Tibial artery (tissue), 4 donors: ENCODE measurements at regions not wholly inside any gene's neighbourhood (a gene's known extent, or its start where the extent isn't known, plus 50 kb on each side); places are given as distances from the start of the nearest gene placed in this dataset.
"Not testable (repeated sequence)": the region's sequence is repeated elsewhere in the genome, so short reads cannot be mapped to it uniquely, and the experiment has no call there.

ENCODE experiments used
- DNase-seq, 2 donors: peaks; one replicate each; pipeline ENCODE4 v3.0.0-alpha.2; 2019
- H3K27ac ChIP-seq, 2 donors: fragments of 200-600 bp; sonication (generic) in 1 of 2; 1 replicate in 1 of 2; 2 replicates in 1 of 2; pipeline ENCODE4 v1.5.1; 2018 to 2019; ENCODE audit warnings: mild to moderate bottlenecking in 1 of 2
- H3K27me3 ChIP-seq, 2 donors: fragments of 200-600 bp; sonication (generic) in 1 of 2; one replicate each; pipeline versions ENCODE4 v1.5.1 to v1.6.0; 2016 to 2019
- H3K36me3 ChIP-seq, 3 donors: fragments of 200-600 bp; sonication (generic) in 2 of 3; one replicate each; pipeline ENCODE4 v1.5.1; 2016 to 2019; ENCODE audit warnings: mild to moderate bottlenecking in 2 of 3
- H3K4me1 ChIP-seq, 4 donors: fragments of 200-600 bp; sonication (generic) in 2 of 4; 1 replicate in 3 of 4; 2 replicates in 1 of 4; pipeline ENCODE4 v1.5.1; 2016 to 2019
- H3K4me3 ChIP-seq, 2 donors: fragments of 200-600 bp; sonication (generic) in 1 of 2; 1 replicate in 1 of 2; 2 replicates in 1 of 2; pipeline ENCODE4 v1.5.1; 2018 to 2019; ENCODE audit warnings: mild to moderate bottlenecking in 2 of 2
- H3K9me3 ChIP-seq, 3 donors: fragments of 200-600 bp; sonication (generic) in 1 of 3; one replicate each; pipeline ENCODE4 v1.5.1; 2016 to 2019
- intact Hi-C: fragments of 100-400 bp; cut with DNase I; formaldehyde crosslinking; loops from one replicate; pipeline ENCODE4 v1.15.0; 2023; ENCODE audit warnings: low total_unique reads

- intact Hi-C loops, H3K9me3 ChIP-seq, H3K36me3 ChIP-seq, DNase-seq, H3K27me3 ChIP-seq, H3K4me1 ChIP-seq, H3K27ac ChIP-seq, H3K4me3 ChIP-seq: not testable (repeated sequence)
These were observed 124.3 kb downstream of the TP53TG3F start for GRCh38 chr16:33583702-33584101.

DNA sequence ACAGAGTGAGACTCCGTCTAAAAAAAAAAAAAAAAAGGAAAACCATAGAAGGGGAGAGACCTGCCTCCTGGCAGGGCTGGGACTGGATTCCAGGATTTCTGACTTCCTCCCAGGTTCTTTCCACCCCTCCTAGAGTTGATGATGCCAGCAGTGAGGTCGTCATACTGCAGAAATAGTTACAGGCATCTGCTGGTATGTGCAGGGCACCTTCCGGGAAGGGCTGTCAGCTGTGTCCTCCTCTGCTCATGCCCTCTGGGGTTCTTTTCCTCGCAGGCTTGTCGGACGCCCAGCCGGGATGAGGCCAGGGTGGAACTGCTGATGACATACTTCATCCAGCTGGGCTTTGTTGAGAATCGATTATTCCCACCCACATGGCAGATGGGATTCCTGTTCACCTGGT, 129.2 kb downstream of the TP53TG3F start:
- H3K4me1 ChIP-seq, H3K27me3 ChIP-seq, H3K9me3 ChIP-seq, DNase-seq, H3K36me3 ChIP-seq, H3K4me3 ChIP-seq, intact Hi-C loops, H3K27ac ChIP-seq: not testable (repeated sequence)

DNA sequence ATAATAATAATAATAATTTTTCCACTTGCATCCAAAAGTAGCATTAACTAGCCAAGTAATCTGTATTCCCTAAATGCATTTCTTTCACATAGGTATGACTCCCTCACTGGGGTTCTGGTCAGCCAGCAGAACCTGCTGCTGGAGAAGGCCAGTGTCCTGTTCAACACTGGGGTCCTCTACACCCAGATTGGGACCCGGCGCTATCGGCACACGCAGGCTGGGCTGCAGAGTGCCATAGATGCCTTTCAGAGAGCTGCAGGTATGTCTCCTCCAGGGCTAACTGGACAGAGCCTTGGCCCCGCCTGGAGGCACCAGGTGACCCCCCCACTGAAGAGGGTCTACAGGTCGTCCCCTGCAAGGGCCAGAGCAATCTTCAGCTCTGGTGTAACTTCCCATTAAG, 133.9 kb downstream of the TP53TG3F start:
- H3K36me3 ChIP-seq, H3K9me3 ChIP-seq, H3K27me3 ChIP-seq, DNase-seq, H3K27ac ChIP-seq, H3K4me1 ChIP-seq, intact Hi-C loops, H3K4me3 ChIP-seq: not testable (repeated sequence)

DNA sequence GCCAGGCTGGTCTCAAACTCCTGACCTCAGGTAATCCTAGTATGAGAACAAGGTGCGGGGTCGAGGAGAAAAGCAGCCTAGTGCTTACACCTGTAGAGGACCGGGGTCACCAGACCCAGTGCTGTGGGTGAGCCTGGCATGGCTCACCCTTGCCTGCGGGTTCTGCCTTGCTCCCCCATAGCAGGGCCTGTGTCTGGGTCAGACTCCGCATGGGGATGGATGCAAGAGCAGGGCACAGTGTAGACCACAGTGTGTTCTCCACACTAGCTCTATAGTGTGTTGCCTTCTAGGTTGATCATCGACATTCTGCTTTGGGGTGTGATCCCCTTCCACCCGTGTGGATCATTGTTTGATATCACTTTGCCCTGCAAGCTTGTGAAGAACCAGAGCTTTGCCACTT, 135.7 kb downstream of the TP53TG3F start:
- H3K27me3 ChIP-seq, DNase-seq, H3K4me1 ChIP-seq, H3K27ac ChIP-seq, H3K9me3 ChIP-seq, H3K4me3 ChIP-seq, H3K36me3 ChIP-seq, intact Hi-C loops: not testable (repeated sequence)

- DNase-seq, H3K9me3 ChIP-seq, intact Hi-C loops, H3K36me3 ChIP-seq, H3K4me3 ChIP-seq, H3K27ac ChIP-seq, H3K27me3 ChIP-seq, H3K4me1 ChIP-seq: not testable (repeated sequence)
These were observed 141.6 kb downstream of the TP53TG3F start for GRCh38 chr16:33601029-33601428.

DNA sequence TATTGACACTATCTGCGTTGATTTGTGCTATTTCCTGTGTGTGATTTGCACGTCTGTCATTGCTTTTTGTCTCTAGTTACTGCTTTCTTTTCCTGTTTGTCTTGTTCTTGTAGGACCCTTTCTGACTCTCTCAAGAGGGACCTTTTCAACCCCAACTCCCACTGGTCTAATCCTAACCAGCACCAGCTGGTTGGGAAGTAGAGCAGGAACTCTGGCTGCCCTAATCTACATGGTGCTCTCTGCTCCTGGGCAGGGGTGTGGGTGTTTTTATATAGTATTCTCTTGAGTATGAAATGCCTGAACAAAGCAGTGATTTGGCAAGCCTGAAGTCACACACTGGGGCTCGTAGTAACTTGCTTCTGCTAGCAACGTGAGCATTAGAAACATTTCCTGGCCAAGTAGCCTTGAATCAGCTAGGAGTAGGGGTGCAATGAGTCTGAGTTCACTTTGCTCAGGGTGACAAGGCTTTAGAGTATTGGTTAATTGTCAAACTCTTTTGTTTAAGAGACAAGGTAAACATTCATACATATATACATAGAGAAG, 164.2 kb downstream of the TP53TG3F start:
- H3K36me3 ChIP-seq, DNase-seq, H3K27ac ChIP-seq, H3K27me3 ChIP-seq, intact Hi-C loops, H3K9me3 ChIP-seq, H3K4me1 ChIP-seq, H3K4me3 ChIP-seq: not testable (repeated sequence)

DNA sequence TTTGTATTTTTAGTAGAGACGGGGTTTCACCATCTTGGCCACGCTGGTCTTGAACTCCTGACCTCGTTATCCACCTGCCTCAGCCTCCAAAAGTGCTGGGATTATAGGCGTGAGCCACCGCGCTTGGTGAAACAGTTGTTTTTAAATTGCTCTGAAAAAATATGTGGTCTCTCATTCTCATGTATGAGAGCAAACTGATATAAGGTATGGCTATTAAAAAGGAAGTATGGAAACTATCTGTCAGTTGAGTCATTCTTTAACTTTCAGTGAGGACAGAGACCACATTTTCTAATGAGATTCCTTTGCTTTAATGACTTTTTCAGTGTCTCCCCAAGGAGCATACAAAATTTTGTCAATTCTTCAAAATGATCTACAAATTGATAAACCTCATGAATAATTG, 169.5 kb downstream of the TP53TG3F start:
- H3K4me1 ChIP-seq, H3K27me3 ChIP-seq, intact Hi-C loops, H3K9me3 ChIP-seq, H3K36me3 ChIP-seq, H3K27ac ChIP-seq, DNase-seq, H3K4me3 ChIP-seq: not testable (repeated sequence)

DNA sequence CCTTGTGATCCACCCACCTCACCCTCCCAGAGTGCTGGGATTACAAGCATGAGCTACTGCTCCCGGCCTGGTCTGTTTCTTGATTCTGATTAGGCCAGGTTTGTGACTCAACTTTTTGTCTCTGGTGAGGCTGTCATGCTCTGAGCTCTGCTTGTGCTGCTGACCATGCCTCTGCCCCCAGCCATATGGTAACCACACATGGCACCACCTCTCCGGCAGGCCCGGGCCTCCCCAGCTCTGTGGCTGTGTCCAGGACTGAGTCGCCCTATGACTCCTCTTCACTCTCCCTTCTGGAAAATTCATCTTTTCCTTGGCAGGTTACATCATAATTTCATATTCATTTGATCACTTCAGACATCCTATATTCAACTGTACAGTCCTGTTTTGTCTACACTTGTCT, 172.3 kb downstream of the TP53TG3F start:
- not testable (repeated sequence) for H3K27me3 ChIP-seq, DNase-seq

GRCh38 chr16:33634057-33634456, 174.6 kb downstream of the TP53TG3F start:
- H3K36me3 ChIP-seq, H3K27ac ChIP-seq, H3K4me1 ChIP-seq, H3K27me3 ChIP-seq, H3K4me3 ChIP-seq, H3K9me3 ChIP-seq, intact Hi-C loops, DNase-seq: not testable (repeated sequence)

More for the DNA sequence above, 172.3 kb downstream of the TP53TG3F start:
- H3K9me3 ChIP-seq, intact Hi-C loops, H3K27ac ChIP-seq, H3K36me3 ChIP-seq, H3K4me3 ChIP-seq, H3K4me1 ChIP-seq: not testable (repeated sequence)

DNA sequence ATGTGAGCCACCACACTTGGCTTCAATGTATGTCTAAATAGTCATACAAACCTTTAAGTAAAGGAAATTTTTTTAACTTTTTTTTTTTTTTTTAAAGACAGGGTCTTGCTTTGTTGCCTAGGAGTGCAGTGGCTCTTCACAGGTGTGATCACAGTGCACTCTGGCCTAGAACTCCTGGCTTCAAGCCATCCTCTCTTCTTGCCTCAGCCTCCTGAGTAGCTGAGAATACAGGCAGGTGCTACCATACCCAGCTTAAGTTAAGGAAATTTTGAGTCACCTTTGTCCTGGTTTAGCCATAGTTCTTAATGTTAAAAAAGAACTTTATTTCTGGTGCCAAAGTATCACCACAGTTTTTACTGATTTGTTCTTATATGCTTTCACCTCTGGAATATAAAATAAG, 177.3 kb downstream of the TP53TG3F start:
- DNase-seq, H3K4me3 ChIP-seq, H3K36me3 ChIP-seq, H3K27me3 ChIP-seq, intact Hi-C loops, H3K9me3 ChIP-seq, H3K27ac ChIP-seq, H3K4me1 ChIP-seq: not testable (repeated sequence)

- H3K9me3 ChIP-seq, H3K4me3 ChIP-seq, intact Hi-C loops, H3K4me1 ChIP-seq, H3K27me3 ChIP-seq, H3K27ac ChIP-seq, DNase-seq, H3K36me3 ChIP-seq: not testable (repeated sequence)
These were observed 183.9 kb downstream of the TP53TG3F start for GRCh38 chr16:33643270-33643669.

GRCh38 chr16:33643698-33644381, 184.4 kb downstream of the TP53TG3F start:
- intact Hi-C loops, result not testable (repeated sequence)

DNA sequence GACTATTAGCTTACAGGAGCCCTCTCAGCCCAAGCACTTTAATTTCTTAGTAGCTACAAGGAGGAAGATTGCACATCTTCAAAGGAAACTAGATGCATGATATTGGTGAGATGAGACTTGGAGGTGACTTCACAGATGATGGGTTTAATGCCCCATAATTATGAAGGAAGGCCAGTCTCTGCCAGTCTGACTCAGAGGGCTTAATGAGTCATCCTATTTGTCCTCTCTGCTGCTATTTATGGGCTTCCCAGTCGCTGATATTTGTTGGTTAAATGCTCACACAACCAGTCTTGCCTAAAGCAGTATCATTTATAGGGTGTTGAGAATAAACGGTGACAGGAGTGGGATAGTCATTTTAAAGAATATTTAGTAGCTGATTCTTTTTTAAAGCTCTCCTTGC, 187.0 kb downstream of the TP53TG3F start:
- H3K36me3 ChIP-seq, H3K27ac ChIP-seq, H3K4me3 ChIP-seq, H3K4me1 ChIP-seq, H3K27me3 ChIP-seq, intact Hi-C loops, H3K9me3 ChIP-seq, DNase-seq: not testable (repeated sequence)

More at GRCh38 chr16:33643698-33644381, 184.4 kb downstream of the TP53TG3F start:
- H3K27me3 ChIP-seq, H3K4me1 ChIP-seq, DNase-seq, H3K36me3 ChIP-seq, H3K27ac ChIP-seq, H3K9me3 ChIP-seq, H3K4me3 ChIP-seq: not testable (repeated sequence)

DNA sequence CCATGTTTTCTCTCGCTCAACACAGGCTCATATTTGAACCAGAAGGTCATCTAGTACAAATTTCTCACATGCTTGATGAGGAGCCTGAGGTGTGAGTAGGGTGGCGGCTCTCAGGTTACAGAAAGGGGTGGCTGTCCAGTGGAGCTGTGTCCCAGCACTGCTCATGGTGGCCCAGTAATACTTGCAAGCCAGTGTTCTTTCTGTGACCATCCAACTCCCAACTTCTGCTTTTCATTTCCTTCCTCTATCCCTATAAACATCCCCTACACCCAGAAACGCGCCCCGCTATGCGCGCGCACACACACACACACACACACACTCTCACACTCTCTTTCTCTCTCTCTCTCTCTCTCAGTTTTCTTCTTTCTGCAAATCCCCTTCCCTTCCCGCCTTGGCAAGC, 196.3 kb downstream of the TP53TG3F start:
- H3K4me3 ChIP-seq, H3K9me3 ChIP-seq, H3K27me3 ChIP-seq, DNase-seq, H3K4me1 ChIP-seq, H3K36me3 ChIP-seq, intact Hi-C loops, H3K27ac ChIP-seq: not testable (repeated sequence)

- H3K4me1 ChIP-seq, H3K27ac ChIP-seq, H3K9me3 ChIP-seq, intact Hi-C loops, H3K36me3 ChIP-seq, H3K27me3 ChIP-seq, DNase-seq, H3K4me3 ChIP-seq: not testable (repeated sequence)
These were observed 197.0 kb downstream of the TP53TG3F start for GRCh38 chr16:33656394-33656793.
